Stimulated activated naive CD8-positive, alpha-beta T cell treated with anti-CD3 and anti-CD28 coated beads, Interleukin-15, amount 100 ng/mL, for 72 hours (primary cell): ENCODE measurements at regions not wholly inside any gene's neighbourhood (a gene's known extent, or its start where the extent isn't known, plus 50 kb on each side); places are given as distances from the start of the nearest gene placed in this dataset.

Experiments used
- ATAC-seq: fragments of 150-1000 bp; cut with Tn5 transposase; 2 replicates; pipeline ENCODE4 v1.10.0; 2021; ENCODE audit warnings: mild to moderate bottlenecking, moderate library complexity
- DNase-seq, 2 donors: peaks; one replicate each; pipeline ENCODE4 v3.0.0; 2021 to 2022
- H3K27ac Mint-ChIP-seq, 2 donors: one replicate each; pipeline ENCODE4 v1.8.0; 2022; ENCODE audit warnings: mild to moderate bottlenecking in 2 of 2, mixed read lengths in 2 of 2, moderate library complexity in 2 of 2
- H3K27me3 Mint-ChIP-seq: one replicate; pipeline ENCODE4 v1.8.0; 2022; ENCODE audit warnings: mixed read lengths
- H3K4me1 Mint-ChIP-seq: one replicate; pipeline ENCODE4 v1.8.0; 2022; ENCODE audit warnings: mild to moderate bottlenecking, mixed read lengths
- H3K4me3 Mint-ChIP-seq, 2 donors: one replicate each; pipeline ENCODE4 v1.8.0; 2022; ENCODE audit warnings: mild to moderate bottlenecking in 2 of 2, mixed read lengths in 2 of 2, moderate library complexity in 1 of 2
- H3K9me3 Mint-ChIP-seq, 2 donors: one replicate each; pipeline ENCODE4 v1.8.0; 2022; ENCODE audit warnings: mixed read lengths in 2 of 2

GRCh38 chr13:64054321-64054720, 2638.7 kb upstream of the PCDH20 start:
- Mint-ChIP-seq H3K4me3 (no peak overlapping the region), H3K9me3 (peaks cover 0 to 13% of the 10 kb centered on the region in 2 donors), H3K27me3 (no peaks in the 10 kb centered on the region), H3K4me1 (no peaks in the 10 kb centered on the region), H3K27ac (no peak overlapping the region)
- ATAC-seq, result no peak
- DNase-seq, result no peak

GRCh38 chr13:64052521-64052920, 2636.9 kb upstream of the PCDH20 start:
- Mint-ChIP-seq H3K27me3 (no peaks in the 10 kb centered on the region), H3K4me1 (no peaks in the 10 kb centered on the region), H3K4me3 (no peak overlapping the region), H3K27ac (no peak overlapping the region), H3K9me3 (no peaks in the 10 kb centered on the region)
- no peak for DNase-seq
- no peak for ATAC-seq

DNA sequence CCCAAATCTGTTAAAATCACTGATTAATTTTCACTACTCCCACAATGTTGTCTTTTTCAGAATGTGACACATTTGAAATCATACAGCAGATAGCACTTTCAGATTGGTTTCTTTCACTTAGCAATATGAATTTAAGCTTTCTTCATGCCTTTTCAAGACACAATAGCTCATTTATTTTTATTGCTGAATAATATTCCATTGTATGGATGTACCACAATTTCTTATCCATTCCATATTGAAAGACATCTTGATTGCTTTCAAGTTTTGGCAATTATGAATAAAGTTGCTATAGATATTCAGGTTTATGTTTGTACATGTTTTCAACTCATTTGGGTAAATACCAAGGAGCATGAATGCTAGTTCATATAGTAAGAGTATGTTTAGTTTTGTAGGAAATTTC, 2635.6 kb upstream of the PCDH20 start:
- Mint-ChIP-seq H3K27ac (no peak overlapping the region), H3K4me1 (no peaks in the 10 kb centered on the region), H3K27me3 (no peaks in the 10 kb centered on the region), H3K9me3 (no peaks in the 10 kb centered on the region), H3K4me3 (no peak overlapping the region)
- DNase-seq (no peak), ATAC-seq (no peak)

DNA sequence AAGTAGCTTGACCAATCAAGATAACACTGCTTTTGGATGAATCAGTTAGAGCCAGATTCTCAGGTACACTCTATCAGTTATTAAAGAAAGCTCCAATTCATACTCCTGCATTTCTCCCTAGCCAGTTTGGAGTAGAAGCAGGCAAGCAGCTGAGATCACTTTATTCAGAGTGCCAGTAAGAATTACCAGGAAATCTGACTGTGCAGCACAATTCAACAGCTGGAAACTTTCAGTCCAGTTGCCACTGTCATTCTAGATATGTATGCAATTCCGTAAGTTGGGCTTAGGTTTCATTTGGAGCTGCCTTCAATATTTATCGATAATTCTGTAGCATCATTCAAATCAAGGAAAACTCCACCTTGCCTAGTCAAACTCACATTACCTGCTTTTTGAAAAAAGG, 2625.6 kb upstream of the PCDH20 start:
- Mint-ChIP-seq H3K4me1 (no peaks in the 10 kb centered on the region), H3K27me3 (no peaks in the 10 kb centered on the region), H3K27ac (no peak overlapping the region), H3K9me3 (peaks cover 0 to 4% of the 10 kb centered on the region in 2 donors), H3K4me3 (no peak overlapping the region)
- ATAC-seq (no peak), DNase-seq (no peak)

DNA sequence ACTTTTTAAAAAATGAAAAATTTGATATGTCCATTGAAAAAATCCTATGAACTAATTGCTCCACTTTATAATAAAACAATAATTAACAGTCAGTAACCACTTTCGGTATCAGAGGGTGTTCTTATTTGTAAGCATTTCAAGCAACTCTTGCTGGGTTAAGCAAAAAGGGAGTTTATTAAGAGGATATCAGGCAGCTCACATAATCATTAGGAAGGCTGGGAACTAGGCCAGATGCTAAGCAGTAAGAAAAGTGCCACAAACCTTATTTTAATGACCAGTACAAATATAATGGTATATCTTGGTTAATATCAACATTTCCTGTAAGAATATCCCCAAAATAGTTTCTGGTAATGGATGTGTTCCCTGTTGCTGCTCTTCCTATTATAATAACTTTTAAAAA, 2618.3 kb upstream of the PCDH20 start:
- Mint-ChIP-seq H3K4me1 (no peaks in the 10 kb centered on the region), H3K4me3 (no peak overlapping the region), H3K27ac (no peak overlapping the region), H3K9me3 (peaks cover 0 to 5% of the 10 kb centered on the region in 2 donors), H3K27me3 (no peaks in the 10 kb centered on the region)
- no peak for DNase-seq
- ATAC-seq, result no peak

- no peaks in the 10 kb centered on the region for H3K4me1 Mint-ChIP-seq
Measured at GRCh38 chr13:64029343-64030093, 2613.9 kb upstream of the PCDH20 start.

GRCh38 chr13:64028551-64028950, 2612.9 kb upstream of the PCDH20 start:
- Mint-ChIP-seq H3K27ac (no peak overlapping the region), H3K4me1 (no peaks in the 10 kb centered on the region), H3K9me3 (peaks cover 0 to 12% of the 10 kb centered on the region in 2 donors), H3K4me3 (no peak overlapping the region), H3K27me3 (no peaks in the 10 kb centered on the region)
- ATAC-seq (no peak), DNase-seq (no peak)

More at GRCh38 chr13:64029343-64030093, 2613.9 kb upstream of the PCDH20 start:
- ATAC-seq, result no peak
- H3K27ac Mint-ChIP-seq, result no peak overlapping the region
- no peaks in the 10 kb centered on the region for H3K27me3 Mint-ChIP-seq
- H3K9me3 Mint-ChIP-seq, result peaks cover 0 to 12% of the 10 kb centered on the region in 2 donors
- DNase-seq, result no peak
- H3K4me3 Mint-ChIP-seq, result no peak overlapping the region

DNA sequence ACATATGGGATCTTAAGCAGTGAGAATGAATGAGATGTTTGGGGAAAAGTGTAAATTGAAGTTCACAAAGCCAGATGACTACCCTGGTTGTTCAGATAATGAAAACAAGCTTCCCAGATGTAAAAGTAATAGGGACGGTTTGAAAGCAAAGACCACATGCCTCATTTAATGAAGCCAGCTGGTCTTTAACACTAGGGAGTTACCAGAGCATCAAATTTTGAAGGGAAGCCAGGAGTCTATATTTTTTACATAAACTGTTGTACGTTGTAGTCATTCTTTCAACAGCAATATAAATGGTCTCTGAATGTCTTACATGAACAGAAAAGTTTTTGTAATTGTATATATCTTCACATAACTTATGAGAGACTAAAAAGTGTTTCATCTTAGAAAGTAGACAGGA, 2604.5 kb upstream of the PCDH20 start:
- ATAC-seq (no peak), DNase-seq (no peak)
- Mint-ChIP-seq H3K9me3 (peaks cover 7 to 20% of the 10 kb centered on the region in 2 donors), H3K27me3 (no peaks in the 10 kb centered on the region), H3K4me1 (no peaks in the 10 kb centered on the region), H3K4me3 (no peak overlapping the region), H3K27ac (no peak overlapping the region)

DNA sequence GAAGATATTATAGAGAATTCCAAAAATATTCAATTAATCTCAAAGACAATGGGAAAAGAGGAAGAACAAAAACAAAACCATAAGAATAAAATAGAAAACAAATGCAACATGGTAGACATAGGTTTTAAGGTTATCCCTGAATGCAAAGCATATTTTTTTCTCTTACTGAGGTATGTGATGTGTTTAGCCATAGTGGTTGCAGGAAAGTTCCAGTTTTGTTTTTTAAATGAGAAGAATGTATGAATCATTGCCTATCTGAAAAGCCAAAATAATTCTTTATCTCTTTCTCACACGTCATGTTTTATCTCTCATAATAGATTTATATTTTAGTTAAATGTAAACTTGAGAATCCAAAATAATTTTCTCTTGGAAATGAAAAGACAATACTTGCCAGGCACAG, 2591.7 kb upstream of the PCDH20 start:
- H3K4me1 Mint-ChIP-seq, result no peaks in the 10 kb centered on the region
- no peak overlapping the region for H3K27ac Mint-ChIP-seq
- ATAC-seq (no peak), DNase-seq (no peak)
- no peaks in the 10 kb centered on the region for H3K27me3 Mint-ChIP-seq
- no peak overlapping the region for H3K4me3 Mint-ChIP-seq
- H3K9me3 Mint-ChIP-seq, result peaks cover 0 to 7% of the 10 kb centered on the region in 2 donors

GRCh38 chr13:64000321-64000720, 2584.7 kb upstream of the PCDH20 start:
- ATAC-seq (no peak), DNase-seq (no peak)
- Mint-ChIP-seq H3K4me3 (no peak overlapping the region), H3K27ac (no peak overlapping the region), H3K27me3 (no peaks in the 10 kb centered on the region), H3K4me1 (no peaks in the 10 kb centered on the region), H3K9me3 (peaks cover 4 to 7% of the 10 kb centered on the region in 2 donors)

- ATAC-seq (no peak), DNase-seq (no peak)
- Mint-ChIP-seq H3K27ac (no peak overlapping the region), H3K9me3 (peaks cover 2 to 4% of the 10 kb centered on the region in 2 donors), H3K4me1 (no peaks in the 10 kb centered on the region), H3K4me3 (no peak overlapping the region), H3K27me3 (no peaks in the 10 kb centered on the region)
Measured at GRCh38 chr13:63999614-64000305, 2584.1 kb upstream of the PCDH20 start.

DNA sequence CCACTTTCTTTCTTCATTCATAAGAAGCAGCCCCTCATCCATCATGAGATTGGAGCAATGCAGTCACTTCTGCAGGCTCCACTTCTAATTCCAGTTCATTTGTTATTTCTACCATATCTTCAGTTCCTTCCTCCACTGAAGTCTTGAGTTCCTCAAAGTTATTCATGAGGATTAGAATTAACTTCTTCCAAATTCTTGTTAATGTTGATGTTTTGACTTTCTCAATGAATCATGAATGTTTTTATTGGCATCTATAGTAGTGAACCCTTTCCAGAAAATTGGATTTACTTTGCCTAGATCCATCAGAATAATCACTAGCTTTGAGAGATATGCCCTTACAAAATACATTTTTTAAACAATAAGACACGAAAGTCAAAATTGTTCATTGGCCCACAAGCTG, 2567.7 kb upstream of the PCDH20 start:
- DNase-seq (no peak), ATAC-seq (no peak)
- no peaks in the 10 kb centered on the region for H3K4me1 Mint-ChIP-seq
- no peaks in the 10 kb centered on the region for H3K27me3 Mint-ChIP-seq
- no peak overlapping the region for H3K4me3 Mint-ChIP-seq
- H3K27ac Mint-ChIP-seq, result no peak overlapping the region
- H3K9me3 Mint-ChIP-seq, result peaks cover 9 to 15% of the 10 kb centered on the region in 2 donors

GRCh38 chr13:63979951-63980350, 2564.3 kb upstream of the PCDH20 start:
- no peaks in the 10 kb centered on the region for H3K4me1 Mint-ChIP-seq
- DNase-seq (no peak), ATAC-seq (no peak)
- H3K27ac Mint-ChIP-seq, result peak overlapping the region in 1 of 2 donors; percentile 54
- no peak overlapping the region for H3K4me3 Mint-ChIP-seq
- peaks cover 9 to 12% of the 10 kb centered on the region in 2 donors for H3K9me3 Mint-ChIP-seq
- no peaks in the 10 kb centered on the region for H3K27me3 Mint-ChIP-seq

DNA sequence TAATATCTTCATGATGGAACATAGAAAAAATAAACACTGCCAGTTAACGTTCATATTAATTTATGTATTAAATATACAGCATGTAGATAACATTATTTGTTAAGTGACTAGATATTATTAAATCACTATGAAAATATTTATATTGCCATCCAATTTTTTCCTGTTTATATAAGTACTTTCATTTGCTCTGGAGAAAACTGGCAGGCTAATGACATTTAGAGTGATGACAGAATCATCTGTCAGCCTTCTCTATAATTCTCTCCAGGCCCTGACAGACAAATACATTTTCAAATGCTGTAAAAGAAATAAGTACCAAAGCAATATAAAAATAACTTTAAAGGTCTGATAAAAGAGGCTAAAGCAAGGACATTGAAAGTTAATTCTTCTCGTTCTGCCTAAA, 2556.7 kb upstream of the PCDH20 start:
- Mint-ChIP-seq H3K4me3 (no peak overlapping the region), H3K27ac (no peak overlapping the region), H3K9me3 (no peaks in the 10 kb centered on the region), H3K4me1 (no peaks in the 10 kb centered on the region), H3K27me3 (no peaks in the 10 kb centered on the region)
- ATAC-seq, result no peak
- no peak for DNase-seq

DNA sequence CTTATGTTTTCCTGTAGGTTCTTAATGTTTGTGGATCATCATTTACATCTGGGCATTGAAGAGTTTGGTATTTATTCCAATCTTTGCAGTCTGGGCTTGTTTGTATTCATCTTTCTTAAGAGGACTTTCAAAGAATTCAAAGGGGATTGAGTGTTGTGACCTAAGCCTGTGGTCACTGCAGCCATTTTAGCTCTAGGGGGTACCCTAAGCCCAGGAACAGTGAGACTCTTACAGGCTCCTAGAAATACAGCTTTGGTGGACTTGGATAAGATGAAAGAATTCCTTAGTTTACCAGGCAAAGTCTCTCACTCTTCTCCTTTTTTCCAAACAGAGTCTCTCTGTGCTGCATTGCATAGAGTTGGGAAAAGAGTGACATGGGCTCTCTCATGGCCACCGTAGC, 2539.0 kb upstream of the PCDH20 start:
- Mint-ChIP-seq H3K4me1 (no peaks in the 10 kb centered on the region), H3K9me3 (peaks cover 15 to 20% of the 10 kb centered on the region in 2 donors), H3K4me3 (no peak overlapping the region), H3K27me3 (no peaks in the 10 kb centered on the region), H3K27ac (no peak overlapping the region)
- ATAC-seq (no peak), DNase-seq (no peak)

DNA sequence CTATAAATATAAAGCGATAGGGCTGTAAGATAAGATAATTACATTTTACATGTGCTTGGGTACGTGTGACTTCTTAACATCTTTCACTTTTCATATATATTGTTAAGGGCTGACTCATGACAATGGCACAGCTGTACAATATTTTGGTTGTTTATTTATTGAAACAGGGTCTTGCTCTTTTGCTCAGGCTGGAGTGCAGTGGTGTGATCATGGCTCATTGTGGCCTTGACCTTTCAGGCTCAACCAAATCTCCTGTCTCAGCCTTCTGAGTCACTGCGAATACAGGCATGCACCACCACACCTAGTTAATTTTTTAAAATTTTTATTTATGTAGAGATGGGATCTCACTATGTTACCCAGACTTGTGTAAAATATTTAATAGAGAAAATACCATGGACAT, 2532.4 kb upstream of the PCDH20 start:
- no peaks in the 10 kb centered on the region for H3K27me3 Mint-ChIP-seq
- DNase-seq (no peak), ATAC-seq (no peak)
- no peak overlapping the region for H3K27ac Mint-ChIP-seq
- H3K4me1 Mint-ChIP-seq, result no peaks in the 10 kb centered on the region
- no peak overlapping the region for H3K4me3 Mint-ChIP-seq
- H3K9me3 Mint-ChIP-seq, result peaks cover 7 to 11% of the 10 kb centered on the region in 2 donors
